Smooth muscle cell (in vitro differentiated cells): ENCODE measurements at regions not wholly inside any gene's neighbourhood (a gene's known extent, or its start where the extent isn't known, plus 50 kb on each side); places are given as distances from the start of the nearest gene placed in this dataset.

Experiments used
- DNase-seq: peaks from one replicate; lab custom pipeline; 2025; ENCODE audit not compliant: unreplicated experiment; lab: John Stamatoyannopoulos, UW
- H2AFZ ChIP-seq: fragments of 200-600 bp; sonication (generic); 2 replicates; pipeline ENCODE4 v1.6.0; 2016; ENCODE audit warnings: antibody characterized with exemption, low read depth, mild to moderate bottlenecking
- H3F3A ChIP-seq: fragments of 200-600 bp; sonication (generic); 2 replicates; pipeline ENCODE4 v1.6.0; 2017; ENCODE audit warnings: antibody characterized with exemption, low read depth
- H3K27ac ChIP-seq: fragments of 200-600 bp; sonication (generic); 2 replicates; pipeline ENCODE4 v1.5.1; 2016; ENCODE audit warnings: low read depth, mild to moderate bottlenecking
- H3K27me3 ChIP-seq: fragments of 200-600 bp; sonication (generic); 2 replicates; pipeline ENCODE4 v1.6.1; 2016; ENCODE audit warnings: low read depth, mild to moderate bottlenecking
- H3K36me3 ChIP-seq: fragments of 200-600 bp; sonication (generic); 2 replicates; pipeline ENCODE4 v1.5.1; 2016; ENCODE audit warnings: low read depth
- H3K4me1 ChIP-seq: fragments of 200-600 bp; sonication (generic); 2 replicates; pipeline ENCODE4 v1.5.1; 2016; ENCODE audit warnings: low read depth
- H3K4me2 ChIP-seq: fragments of 200-600 bp; sonication (generic); 2 replicates; pipeline ENCODE4 v1.6.0; 2016; ENCODE audit warnings: mild to moderate bottlenecking
- H3K4me3 ChIP-seq: fragments of 200-600 bp; sonication (generic); 2 replicates; pipeline ENCODE4 v1.5.1; 2016; ENCODE audit warnings: mild to moderate bottlenecking
- H3K79me2 ChIP-seq: fragments of 200-600 bp; sonication (generic); 2 replicates; pipeline ENCODE4 v1.6.0; 2016; ENCODE audit warnings: low read depth, mild to moderate bottlenecking
- H3K9ac ChIP-seq: fragments of 200-600 bp; sonication (generic); 2 replicates; pipeline ENCODE4 v1.6.0; 2016; ENCODE audit warnings: low read depth
- H3K9me3 ChIP-seq: fragments of 200-600 bp; sonication (generic); replicated peaks from 2 replicates; pipeline ENCODE4 v1.5.1; 2016; ENCODE audit warnings: low read depth
- H4K20me1 ChIP-seq: fragments of 200-600 bp; sonication (generic); 2 replicates; pipeline ENCODE4 v1.6.0; 2016; ENCODE audit warnings: low read depth
- CTCF ChIP-seq: fragments of 200-600 bp; sonication (generic); IDR thresholded peaks from 2 replicates; pipeline ENCODE4 v1.5.1; 2017; ENCODE audit warnings: borderline replicate concordance, mild to moderate bottlenecking, antibody characterized with exemption; ENCODE audit not compliant: insufficient read depth, poor library complexity, severe bottlenecking
- WGBS: methylation state at CpG from one replicate; pipeline ENCODE4 v1.1.7; 2016; ENCODE audit warnings: low lambda C conversion rate; 5-methylcytosine and 5-hydroxymethylcytosine counted together

GRCh38 chr1:115466433-115466832 is 128.4 kb upstream of the NGF start:
- Histone ChIP-seq H3K4me3 (no peak overlapping the region), H3K79me2 (no peaks in the 10 kb centered on the region), H2AFZ (no peak overlapping the region), H3K4me1 (no peaks in the 10 kb centered on the region), H4K20me1 (no peaks in the 10 kb centered on the region), H3F3A (no peaks in the 10 kb centered on the region), H3K36me3 (no peaks in the 10 kb centered on the region), H3K9me3 (no peaks in the 10 kb centered on the region), H3K9ac (no peak overlapping the region), H3K27ac (no peak overlapping the region), H3K4me2 (no peak overlapping the region), H3K27me3 (no peaks in the 10 kb centered on the region)
- WGBS = 94% methylated on average over 3 of the region's 3 CpGs
- DNase-seq = no peak
- no peak for TF ChIP-seq CTCF

GRCh38 chr1:115465802-115466363 is 127.8 kb upstream of the NGF start:
- 71% methylated on average over 4 of the region's 4 CpGs for WGBS
- no peak overlapping the region for H3K4me3 ChIP-seq
- H3K4me2 ChIP-seq = no peak overlapping the region
- H3F3A ChIP-seq = no peaks in the 10 kb centered on the region
- no peaks in the 10 kb centered on the region for H3K27me3 ChIP-seq
- TF ChIP-seq CTCF = no peak
- H3K9me3 ChIP-seq = no peaks in the 10 kb centered on the region
- no peaks in the 10 kb centered on the region for H3K4me1 ChIP-seq
- no peak overlapping the region for H2AFZ ChIP-seq
- H4K20me1 ChIP-seq = no peaks in the 10 kb centered on the region
- no peaks in the 10 kb centered on the region for H3K79me2 ChIP-seq
- no peak for DNase-seq
- H3K9ac ChIP-seq = no peak overlapping the region
- no peak overlapping the region for H3K27ac ChIP-seq
- no peaks in the 10 kb centered on the region for H3K36me3 ChIP-seq

- no peak overlapping the region for H2AFZ ChIP-seq
- H3K36me3 ChIP-seq = no peaks in the 10 kb centered on the region
- H3F3A ChIP-seq = no peaks in the 10 kb centered on the region
- DNase-seq = no peak
- H3K27ac ChIP-seq = no peak overlapping the region
- no peak overlapping the region for H3K4me3 ChIP-seq
- no peaks in the 10 kb centered on the region for H3K79me2 ChIP-seq
- H3K27me3 ChIP-seq = no peaks in the 10 kb centered on the region
- H3K9me3 ChIP-seq = no peaks in the 10 kb centered on the region
- no peak overlapping the region for H3K9ac ChIP-seq
- no peak for TF ChIP-seq CTCF
- H3K4me2 ChIP-seq = no peak overlapping the region
- no peaks in the 10 kb centered on the region for H4K20me1 ChIP-seq
- no peaks in the 10 kb centered on the region for H3K4me1 ChIP-seq
Measured at GRCh38 chr1:115463347-115463746, 125.3 kb upstream of the NGF start.

- no peak overlapping the region for H3K27ac ChIP-seq
- H3K4me2 ChIP-seq = no peak overlapping the region
- H3K4me3 ChIP-seq = no peak overlapping the region
- H2AFZ ChIP-seq = no peak overlapping the region
- H3K9ac ChIP-seq = no peak overlapping the region
- DNase-seq = no peak
- no peaks in the 10 kb centered on the region for H3K27me3 ChIP-seq
- no peaks in the 10 kb centered on the region for H3K9me3 ChIP-seq
- no peaks in the 10 kb centered on the region for H4K20me1 ChIP-seq
- no peaks in the 10 kb centered on the region for H3K36me3 ChIP-seq
- no peaks in the 10 kb centered on the region for H3K79me2 ChIP-seq
- no peak for TF ChIP-seq CTCF
- no peaks in the 10 kb centered on the region for H3F3A ChIP-seq
- WGBS = 93% methylated on average over 4 of the region's 4 CpGs
- no peaks in the 10 kb centered on the region for H3K4me1 ChIP-seq
Measured at GRCh38 chr1:115462566-115463076, 124.6 kb upstream of the NGF start.
